ENCODE measurements at regions not wholly inside any gene's neighbourhood (a gene's known extent, or its start where the extent isn't known, plus 50 kb on each side); places are given as distances from the start of the nearest gene placed in this dataset.

GRCh38 chr14:71486279-71486678 lies 445.9 kb upstream of the RGS6 start:
- H3K9me3 Mint-ChIP-seq, result no peaks in the 10 kb centered on the region
- H3K27ac Mint-ChIP-seq, result no peak overlapping the region
- H3K36me3 Mint-ChIP-seq (ENCODE audit: low read depth), result peaks cover 43% of the 10 kb centered on the region
- no peak for DNase-seq
- no peak overlapping the region for H3K4me3 Mint-ChIP-seq
- H3K27me3 Mint-ChIP-seq (ENCODE audit: insufficient read depth), result no peaks in the 10 kb centered on the region; the same call in 1 of the 2 replicates
- TF ChIP-seq, protein P1, sequence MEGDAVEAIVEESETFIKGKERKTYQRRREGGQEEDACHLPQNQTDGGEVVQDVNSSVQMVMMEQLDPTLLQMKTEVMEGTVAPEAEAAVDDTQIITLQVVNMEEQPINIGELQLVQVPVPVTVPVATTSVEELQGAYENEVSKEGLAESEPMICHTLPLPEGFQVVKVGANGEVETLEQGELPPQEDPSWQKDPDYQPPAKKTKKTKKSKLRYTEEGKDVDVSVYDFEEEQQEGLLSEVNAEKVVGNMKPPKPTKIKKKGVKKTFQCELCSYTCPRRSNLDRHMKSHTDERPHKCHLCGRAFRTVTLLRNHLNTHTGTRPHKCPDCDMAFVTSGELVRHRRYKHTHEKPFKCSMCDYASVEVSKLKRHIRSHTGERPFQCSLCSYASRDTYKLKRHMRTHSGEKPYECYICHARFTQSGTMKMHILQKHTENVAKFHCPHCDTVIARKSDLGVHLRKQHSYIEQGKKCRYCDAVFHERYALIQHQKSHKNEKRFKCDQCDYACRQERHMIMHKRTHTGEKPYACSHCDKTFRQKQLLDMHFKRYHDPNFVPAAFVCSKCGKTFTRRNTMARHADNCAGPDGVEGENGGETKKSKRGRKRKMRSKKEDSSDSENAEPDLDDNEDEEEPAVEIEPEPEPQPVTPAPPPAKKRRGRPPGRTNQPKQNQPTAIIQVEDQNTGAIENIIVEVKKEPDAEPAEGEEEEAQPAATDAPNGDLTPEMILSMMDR (IDR thresholded peaks at IDR 0.05), result no peak
- peaks cover 74% of the 10 kb centered on the region for H3K4me1 Mint-ChIP-seq (ENCODE audit: low read depth)

DNA sequence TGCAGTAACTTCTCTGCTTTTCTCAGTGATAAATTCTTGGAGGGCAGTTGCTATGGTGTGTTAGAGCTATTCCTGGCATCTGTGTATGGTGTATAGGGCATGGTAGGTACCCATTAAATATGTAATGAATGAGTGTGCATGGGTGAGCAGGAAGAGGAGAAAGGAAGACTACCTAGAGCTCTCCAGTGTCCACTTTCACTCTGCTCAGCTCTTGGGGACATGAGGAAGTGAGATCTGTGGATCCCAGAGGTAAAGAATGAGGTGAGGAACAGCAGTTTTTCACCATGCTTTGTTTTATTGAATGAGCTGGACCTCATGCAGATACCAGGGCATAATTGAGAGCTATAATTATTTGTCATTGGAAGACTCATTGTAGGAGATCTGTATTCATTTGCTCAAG lies 444.8 kb upstream of the RGS6 start:
- H3K4me1 Mint-ChIP-seq (ENCODE audit: low read depth), result peaks cover 70% of the 10 kb centered on the region
- H3K9me3 Mint-ChIP-seq, result no peaks in the 10 kb centered on the region
- peaks cover 41% of the 10 kb centered on the region for H3K36me3 Mint-ChIP-seq (ENCODE audit: low read depth)
- no peaks in the 10 kb centered on the region; the same call in 1 of the 2 replicates for H3K27me3 Mint-ChIP-seq (ENCODE audit: insufficient read depth)
- no peak for DNase-seq
- peak overlapping the region; percentile 51 for H3K27ac Mint-ChIP-seq
- TF ChIP-seq, protein P1 (IDR thresholded peaks at IDR 0.05), result no peak
- H3K4me3 Mint-ChIP-seq, result peak overlapping the region; percentile 53

DNA sequence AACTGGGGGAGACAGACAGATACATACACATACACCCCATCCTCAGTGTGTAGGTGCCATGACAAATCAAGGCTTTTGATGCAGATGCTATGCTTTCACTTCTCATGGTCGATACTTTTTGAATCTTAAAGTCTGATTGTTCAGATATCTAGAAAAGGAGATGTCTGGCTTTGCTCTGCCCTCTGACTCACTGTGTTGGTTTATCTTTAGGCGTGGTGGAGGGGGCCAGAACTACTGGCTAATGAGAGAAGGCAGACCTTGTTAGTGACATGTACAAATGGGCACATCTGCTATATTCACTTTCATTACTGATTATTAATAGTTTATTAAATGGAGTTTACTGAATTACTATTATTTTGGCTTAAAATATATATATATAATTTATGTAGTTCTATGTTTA lies 444.3 kb upstream of the RGS6 start:
- TF ChIP-seq, protein P1 (IDR thresholded peaks at IDR 0.05), result no peak
- peak overlapping the region; percentile 51 for H3K27ac Mint-ChIP-seq
- DNase-seq, result no peak
- H3K4me3 Mint-ChIP-seq, result peak overlapping the region; percentile 53
- H3K4me1 Mint-ChIP-seq (ENCODE audit: low read depth), result peaks cover 65% of the 10 kb centered on the region
- no peaks in the 10 kb centered on the region for H3K27me3 Mint-ChIP-seq (ENCODE audit: insufficient read depth)
- peaks cover 36% of the 10 kb centered on the region for H3K36me3 Mint-ChIP-seq (ENCODE audit: low read depth)
- H3K9me3 Mint-ChIP-seq, result no peaks in the 10 kb centered on the region

- Mint-ChIP-seq H3K27ac (peak overlapping the region; percentile 51), H3K9me3 (no peaks in the 10 kb centered on the region), H3K27me3 (ENCODE audit: insufficient read depth) (no peaks in the 10 kb centered on the region), H3K36me3 (ENCODE audit: low read depth) (peaks cover 29% of the 10 kb centered on the region), H3K4me3 (peak overlapping the region; percentile 60), H3K4me1 (ENCODE audit: low read depth) (peaks cover 57% of the 10 kb centered on the region)
- TF ChIP-seq, protein P1 (IDR thresholded peaks at IDR 0.05), result no peak
- DNase-seq, result no peak
Measured at GRCh38 chr14:71488703-71489191, 443.5 kb upstream of the RGS6 start.

- Mint-ChIP-seq H3K27ac (peak overlapping the region; percentile 42; the same call in 1 of the 2 replicates), H3K4me3 (no peak overlapping the region)
Measured at GRCh38 chr14:71489742-71490141, 442.5 kb upstream of the RGS6 start.

More at GRCh38 chr14:71489742-71490141, 442.5 kb upstream of the RGS6 start:
- H3K4me1 Mint-ChIP-seq (ENCODE audit: low read depth), result peaks cover 50% of the 10 kb centered on the region
- H3K9me3 Mint-ChIP-seq, result no peaks in the 10 kb centered on the region
- no peaks in the 10 kb centered on the region; the same call in 1 of the 2 replicates for H3K27me3 Mint-ChIP-seq (ENCODE audit: insufficient read depth)
- H3K36me3 Mint-ChIP-seq (ENCODE audit: low read depth), result peaks cover 21% of the 10 kb centered on the region
- TF ChIP-seq, protein P1 (IDR thresholded peaks at IDR 0.05), result no peak
- DNase-seq, result no peak
